ENCODE measurements at regions not wholly inside any gene's neighbourhood (a gene's known extent, or its start where the extent isn't known, plus 50 kb on each side); places are given as distances from the start of the nearest gene placed in this dataset.
"Not testable (repeated sequence)": the region's sequence is repeated elsewhere in the genome, so short reads cannot be mapped to it uniquely, and the experiment has no call there.

- no peak for DNase-seq (ENCODE audit: low read depth)
Observed at GRCh38 chr12:131487388-131488124, 223.3 kb upstream of the SFSWAP start.

- DNase-seq (ENCODE audit: low read depth): no peak
Observed at GRCh38 chr12:131489718-131490117, 221.2 kb upstream of the SFSWAP start.

GRCh38 chr12:131491155-131491554 lies 219.7 kb upstream of the SFSWAP start:
- no peak for DNase-seq (ENCODE audit: low read depth)

GRCh38 chr12:131491916-131492490 lies 218.9 kb upstream of the SFSWAP start:
- DNase-seq (ENCODE audit: low read depth): no peak

GRCh38 chr12:131493068-131493826 lies 217.6 kb upstream of the SFSWAP start:
- DNase-seq (ENCODE audit: low read depth): no peak

- no peak for DNase-seq (ENCODE audit: low read depth)
Observed at GRCh38 chr12:131494216-131494615, 216.7 kb upstream of the SFSWAP start.

GRCh38 chr12:131494741-131495524 lies 216.0 kb upstream of the SFSWAP start:
- DNase-seq (ENCODE audit: low read depth): no peak

- DNase-seq (ENCODE audit: low read depth): no peak
Observed at GRCh38 chr12:131497966-131498365, 212.9 kb upstream of the SFSWAP start.

- DNase-seq (ENCODE audit: low read depth): no peak
Observed at GRCh38 chr12:131499160-131499863, 211.6 kb upstream of the SFSWAP start.

- DNase-seq (ENCODE audit: low read depth): no peak
Observed at GRCh38 chr12:131499864-131500190, 211.1 kb upstream of the SFSWAP start.

GRCh38 chr12:131500564-131500963 lies 210.3 kb upstream of the SFSWAP start:
- DNase-seq (ENCODE audit: low read depth): no peak

- DNase-seq (ENCODE audit: low read depth): no peak
Observed at GRCh38 chr12:131505561-131505960, 205.3 kb upstream of the SFSWAP start.

GRCh38 chr12:131506426-131506825 lies 204.5 kb upstream of the SFSWAP start:
- no peak for DNase-seq (ENCODE audit: low read depth)

GRCh38 chr12:131507094-131507493 lies 203.8 kb upstream of the SFSWAP start:
- DNase-seq (ENCODE audit: low read depth): no peak

- DNase-seq (ENCODE audit: low read depth): no peak
Observed at GRCh38 chr12:131507881-131508280, 203.0 kb upstream of the SFSWAP start.

GRCh38 chr12:131509701-131510100 lies 201.2 kb upstream of the SFSWAP start:
- DNase-seq (ENCODE audit: low read depth): no peak

- no peak for DNase-seq (ENCODE audit: low read depth)
Observed at GRCh38 chr12:131510431-131510830, 200.5 kb upstream of the SFSWAP start.

- DNase-seq (ENCODE audit: low read depth): no peak
Observed at GRCh38 chr12:131511391-131511802, 199.5 kb upstream of the SFSWAP start.

- DNase-seq (ENCODE audit: low read depth): no peak
Observed at GRCh38 chr12:131511803-131512561, 198.9 kb upstream of the SFSWAP start.

- no peak for DNase-seq (ENCODE audit: low read depth)
Observed at GRCh38 chr12:131513606-131514005, 197.3 kb upstream of the SFSWAP start.

GRCh38 chr12:131520553-131520952 lies 190.3 kb upstream of the SFSWAP start:
- DNase-seq (ENCODE audit: low read depth): not testable (repeated sequence)
